ENCODE measurements at regions not wholly inside any gene's neighbourhood (a gene's known extent, or its start where the extent isn't known, plus 50 kb on each side); places are given as distances from the start of the nearest gene placed in this dataset.

GRCh38 chr2:239504643-239505235, 103.9 kb upstream of the HDAC4 start:
- Histone ChIP-seq H3K9me3 (replicated peaks; ENCODE audit: control insufficient read depth, insufficient read depth, low read length) (peaks cover 3% of the 10 kb centered on the region), H3K27ac (ENCODE audit: insufficient read depth, low read depth, low read length) (no peak overlapping the region), H3K9ac (replicated peaks; ENCODE audit: extremely low read depth, insufficient read depth, low read length) (no peak overlapping the region), H3K4me1 (ENCODE audit: control insufficient read depth, extremely low read depth, insufficient read depth, low read length) (no peaks in the 10 kb centered on the region), H3K36me3 (ENCODE audit: control insufficient read depth in 2 of 2, extremely low read depth in 1 of 2, insufficient read depth in 2 of 2, low read length in 2 of 2) (no peaks in the 10 kb centered on the region), H3K27me3 (ENCODE audit: control insufficient read depth in 2 of 2, insufficient read depth in 2 of 2, low read length in 2 of 2) (no peaks in the 10 kb centered on the region), H3K79me2 (ENCODE audit: control insufficient read depth, insufficient read depth, low read length) (no peaks in the 10 kb centered on the region), H3K9me1 (replicated peaks; ENCODE audit: control insufficient read depth, extremely low read depth, insufficient read depth, low read length) (no peaks in the 10 kb centered on the region), H3K4me3 (replicated peaks in 1 of 3; ENCODE audit: insufficient read depth in 1 of 3, low read depth in 1 of 3, low read length in 3 of 3) (no peak overlapping the region), H4K20me1 (replicated peaks; ENCODE audit: control insufficient read depth, extremely low read depth, insufficient read depth, low read length) (no peaks in the 10 kb centered on the region), H3K4me2 (ENCODE audit: insufficient read depth, low read length) (no peak overlapping the region), H2AFZ (ENCODE audit: low read depth, low read length) (no peak overlapping the region)
- TF ChIP-seq MYC (IDR thresholded peaks at IDR 0.05; ENCODE audit: low read depth, low read length): no peak
- no peak for TF ChIP-seq JUN (IDR thresholded peaks at IDR 0.05; ENCODE audit: borderline replicate concordance, insufficient read depth, insufficient read length, low read depth)
- TF ChIP-seq EZH2 (IDR thresholded peaks at IDR 0.05; ENCODE audit: borderline replicate concordance, low read depth, low read length, severe bottlenecking): no peak
- no peak for TF ChIP-seq GATA2 (IDR thresholded peaks at IDR 0.05; ENCODE audit: insufficient read depth, insufficient read length, low read depth, low read length)
- TF ChIP-seq CTCF (IDR thresholded peaks at IDR 0.05; ENCODE audit: extremely low read depth in 1 of 2, insufficient read depth in 1 of 2, low read depth in 1 of 2, low read length in 2 of 2): no peak
- TF ChIP-seq POLR2A (IDR thresholded peaks at IDR 0.05; ENCODE audit: low read depth, low read length): no peak
- BruUV-seq (replicated peaks): no TSS peak
- intact Hi-C loops (cut with micrococcal nuclease): no loop called here
- FAIRE-seq: no peak
- no peak for DNase-seq (ENCODE audit: low read depth, low spot score)
- ChIA-PET CTCF (no interaction called here), POLR2A (no interaction called here)
- dilution Hi-C loops (cut with MboI; ENCODE audit: extremely low pct_ligation_motif_present, low sequenced_read_pairs): no loop called here
